Activated CD4-positive, alpha-beta T cell treated with anti-CD3 and anti-CD28 coated beads for 48 hours (primary cell): ENCODE measurements at regions not wholly inside any gene's neighbourhood (a gene's known extent, or its start where the extent isn't known, plus 50 kb on each side); places are given as distances from the start of the nearest gene placed in this dataset.
"Not testable (repeated sequence)": the region's sequence is repeated elsewhere in the genome, so short reads cannot be mapped to it uniquely, and the experiment has no call there.

Experiments used
- DNase-seq: peaks from one replicate; pipeline ENCODE4 v3.0.0-alpha.2; 2020

- DNase-seq = no peak
Observed at GRCh38 chr19:14328406-14328805, 52.8 kb upstream of the ADGRE5 start.

GRCh38 chr19:14327061-14327460, 54.2 kb upstream of the ADGRE5 start:
- DNase-seq = not testable (repeated sequence)

- no peak for DNase-seq
Observed at GRCh38 chr19:14325863-14326262, 55.4 kb upstream of the ADGRE5 start.

GRCh38 chr19:14325134-14325533, 56.1 kb upstream of the ADGRE5 start:
- no peak for DNase-seq

- no peak for DNase-seq
Observed at GRCh38 chr19:14322889-14323463, 58.3 kb upstream of the ADGRE5 start.

- no peak for DNase-seq
Observed at GRCh38 chr19:14320253-14320652, 61.0 kb upstream of the ADGRE5 start.

- not testable (repeated sequence) for DNase-seq
Observed at GRCh38 chr19:14319720-14320119, 61.5 kb upstream of the ADGRE5 start.

- DNase-seq = no peak
Observed at GRCh38 chr19:14318873-14319272, 62.4 kb upstream of the ADGRE5 start.

- DNase-seq = no peak
Observed at GRCh38 chr19:14317157-14317556, 64.1 kb upstream of the ADGRE5 start.

GRCh38 chr19:14315433-14315832, 65.8 kb upstream of the ADGRE5 start:
- DNase-seq = no peak

- DNase-seq = no peak
Observed at GRCh38 chr19:14310055-14310454, 71.2 kb upstream of the ADGRE5 start.

GRCh38 chr19:14305706-14306105, 75.5 kb upstream of the ADGRE5 start:
- no peak for DNase-seq

GRCh38 chr19:14301150-14301549, 80.1 kb upstream of the ADGRE5 start:
- DNase-seq = no peak

- DNase-seq = no peak
Observed at GRCh38 chr19:14300303-14300702, 80.9 kb upstream of the ADGRE5 start.

- DNase-seq = not testable (repeated sequence)
Observed at GRCh38 chr19:14299224-14299827, 81.9 kb upstream of the ADGRE5 start.

GRCh38 chr19:14297883-14298576, 83.2 kb upstream of the ADGRE5 start:
- not testable (repeated sequence) for DNase-seq

- peak; percentile 62 for DNase-seq
Observed at GRCh38 chr19:14294974-14295373, 86.3 kb upstream of the ADGRE5 start.

- DNase-seq = not testable (repeated sequence)
Observed at GRCh38 chr19:14293816-14294170, 87.5 kb upstream of the ADGRE5 start.

- not testable (repeated sequence) for DNase-seq
Observed at GRCh38 chr19:14293101-14293815, 87.3 kb upstream of the ADGRL1 start.

GRCh38 chr19:14289810-14290209, 83.8 kb upstream of the ADGRL1 start:
- not testable (repeated sequence) for DNase-seq

GRCh38 chr19:14287837-14288236, 81.9 kb upstream of the ADGRL1 start:
- DNase-seq = not testable (repeated sequence)

GRCh38 chr19:14286594-14286993, 80.6 kb upstream of the ADGRL1 start:
- DNase-seq = not testable (repeated sequence)

- not testable (repeated sequence) for DNase-seq
Observed at GRCh38 chr19:14285726-14286125, 79.8 kb upstream of the ADGRL1 start.
